Stomach smooth muscle (tissue), 2 donors: ENCODE measurements at regions not wholly inside any gene's neighbourhood (a gene's known extent, or its start where the extent isn't known, plus 50 kb on each side); places are given as distances from the start of the nearest gene placed in this dataset.
"Not testable (repeated sequence)": the region's sequence is repeated elsewhere in the genome, so short reads cannot be mapped to it uniquely, and the experiment has no call there.

Experiments used
- H3K27ac ChIP-seq: one replicate; pipeline ENCODE4 v1.7.0; 2013; ENCODE audit warnings: mild to moderate bottlenecking, low read length, inconsistent platforms
- H3K27me3 ChIP-seq, 2 donors: one replicate each; pipeline ENCODE4 v1.7.0; 2013; ENCODE audit warnings: low read length in 2 of 2; ENCODE audit not compliant: insufficient read depth in 2 of 2, control insufficient read depth in 1 of 2
- H3K36me3 ChIP-seq, 2 donors: one replicate each; pipeline ENCODE4 v1.7.0; 2013; ENCODE audit warnings: low read length in 2 of 2; ENCODE audit not compliant: control insufficient read depth in 2 of 2, insufficient read depth in 2 of 2
- H3K4me1 ChIP-seq: one replicate; pipeline ENCODE4 v1.7.0; 2013; ENCODE audit warnings: low read length; ENCODE audit not compliant: control insufficient read depth, insufficient read depth
- H3K4me3 ChIP-seq, 2 donors: one replicate each; pipeline ENCODE4 v1.7.0; 2013; ENCODE audit warnings: low read length in 2 of 2
- H3K9ac ChIP-seq, 2 donors: one replicate each; pipeline ENCODE4 v1.7.0; 2013; ENCODE audit warnings: low read length in 2 of 2, mild to moderate bottlenecking in 1 of 2
- H3K9me3 ChIP-seq, 2 donors: one replicate each; pipeline ENCODE4 v1.7.0; 2013; ENCODE audit warnings: low read length in 2 of 2; ENCODE audit not compliant: control insufficient read depth in 2 of 2
- donor health status: healthy.
- donor health status: Pancreatic carcinoma.

DNA sequence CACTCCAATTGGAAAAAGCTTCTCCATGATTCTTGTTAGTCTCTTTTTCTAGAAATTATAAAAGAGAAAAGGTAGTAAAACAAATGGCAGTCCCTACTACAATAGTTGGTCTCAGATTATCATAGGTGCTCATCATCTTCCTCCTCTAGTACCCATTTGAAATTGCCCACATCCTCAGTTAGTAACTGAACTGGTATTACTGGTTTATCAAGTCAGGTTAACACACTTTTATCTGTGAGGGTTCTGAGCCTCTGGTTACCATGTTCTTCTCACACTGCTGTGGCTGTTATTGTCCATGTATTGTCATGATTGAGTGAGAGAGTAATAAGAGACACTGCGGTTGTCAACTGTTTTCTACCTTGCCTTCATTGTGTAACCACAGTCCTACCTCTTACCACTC, 901.7 kb downstream of the TLE1 start:
- Histone ChIP-seq H3K36me3 (no peaks in the 10 kb centered on the region), H3K9ac (no peak overlapping the region), H3K4me1 (no peaks in the 10 kb centered on the region), H3K4me3 (no peak overlapping the region), H3K27me3 (no peaks in the 10 kb centered on the region), H3K9me3 (no peaks in the 10 kb centered on the region), H3K27ac (no peak overlapping the region)

GRCh38 chr9:80784647-80785046, 904.7 kb downstream of the TLE1 start:
- H3K27me3 ChIP-seq, result no peaks in the 10 kb centered on the region
- no peaks in the 10 kb centered on the region for H3K9me3 ChIP-seq
- H3K4me3 ChIP-seq, result no peak overlapping the region
- H3K27ac ChIP-seq, result no peak overlapping the region
- H3K4me1 ChIP-seq, result no peaks in the 10 kb centered on the region
- H3K36me3 ChIP-seq, result no peaks in the 10 kb centered on the region
- no peak overlapping the region for H3K9ac ChIP-seq

DNA sequence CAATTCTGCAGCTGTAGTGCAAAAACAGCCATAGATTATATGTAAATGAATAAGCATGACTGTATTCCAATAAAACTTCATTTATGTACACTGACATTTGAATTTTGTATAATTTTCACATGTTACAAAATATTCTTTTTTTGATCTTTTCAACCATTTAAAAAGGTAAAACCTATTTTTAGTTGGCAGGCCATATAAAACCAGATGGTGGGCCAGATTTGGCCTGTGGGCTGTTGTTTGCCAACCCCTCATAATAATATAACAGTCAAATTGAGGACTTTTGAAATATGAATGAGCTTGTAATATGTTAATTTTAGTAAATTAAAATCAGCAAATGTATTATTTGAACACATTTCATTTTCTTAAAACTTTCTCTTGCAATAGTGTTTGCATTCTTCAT, 913.4 kb downstream of the TLE1 start:
- Histone ChIP-seq H3K4me1 (no peaks in the 10 kb centered on the region), H3K9ac (no peak overlapping the region), H3K27me3 (no peaks in the 10 kb centered on the region), H3K9me3 (no peaks in the 10 kb centered on the region), H3K27ac (no peak overlapping the region), H3K4me3 (no peak overlapping the region), H3K36me3 (no peaks in the 10 kb centered on the region)

- Histone ChIP-seq H3K27me3 (no peaks in the 10 kb centered on the region), H3K9me3 (no peaks in the 10 kb centered on the region), H3K36me3 (no peaks in the 10 kb centered on the region), H3K4me3 (no peak overlapping the region), H3K4me1 (no peaks in the 10 kb centered on the region), H3K9ac (no peak overlapping the region), H3K27ac (no peak overlapping the region)
Observed at GRCh38 chr9:80775530-80775929, 913.8 kb downstream of the TLE1 start.

GRCh38 chr9:80771555-80772347, 917.6 kb downstream of the TLE1 start:
- no peaks in the 10 kb centered on the region for H3K36me3 ChIP-seq
- H3K9me3 ChIP-seq, result no peaks in the 10 kb centered on the region
- no peaks in the 10 kb centered on the region for H3K27me3 ChIP-seq
- no peak overlapping the region for H3K9ac ChIP-seq
- H3K27ac ChIP-seq, result no peak overlapping the region
- H3K4me1 ChIP-seq, result no peaks in the 10 kb centered on the region
- no peak overlapping the region for H3K4me3 ChIP-seq

GRCh38 chr9:80763536-80763935, 925.8 kb downstream of the TLE1 start:
- no peaks in the 10 kb centered on the region for H3K27me3 ChIP-seq
- no peaks in the 10 kb centered on the region for H3K36me3 ChIP-seq
- H3K9ac ChIP-seq, result no peak overlapping the region
- H3K4me1 ChIP-seq, result no peaks in the 10 kb centered on the region
- H3K4me3 ChIP-seq, result no peak overlapping the region
- no peaks in the 10 kb centered on the region for H3K9me3 ChIP-seq
- no peak overlapping the region for H3K27ac ChIP-seq

DNA sequence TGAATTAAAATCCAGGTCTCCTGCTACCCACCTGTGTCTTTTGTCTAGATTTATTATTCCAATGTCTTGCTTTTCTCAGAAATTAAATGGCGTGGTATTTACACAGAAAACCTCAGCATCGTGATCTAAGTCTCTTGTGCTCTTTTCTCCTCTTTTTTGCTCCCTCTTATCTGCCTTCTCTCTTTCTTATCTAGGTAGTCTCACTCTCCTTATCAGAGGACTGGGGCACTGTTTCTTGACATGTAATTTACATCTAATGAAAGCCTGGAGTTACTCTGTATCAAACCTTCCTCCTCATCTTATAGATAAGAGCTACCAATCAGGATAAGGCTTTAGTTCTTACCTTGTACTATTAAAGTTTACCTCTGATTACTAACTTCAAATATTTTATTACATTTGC, 933.8 kb downstream of the TLE1 start:
- H3K27ac ChIP-seq, result no peak overlapping the region
- no peak overlapping the region for H3K9ac ChIP-seq
- H3K4me1 ChIP-seq, result no peaks in the 10 kb centered on the region
- H3K27me3 ChIP-seq, result no peaks in the 10 kb centered on the region
- H3K9me3 ChIP-seq, result no peaks in the 10 kb centered on the region
- no peak overlapping the region for H3K4me3 ChIP-seq
- H3K36me3 ChIP-seq, result no peaks in the 10 kb centered on the region

- H3K27me3 ChIP-seq, result not testable (repeated sequence)
Observed at GRCh38 chr9:80747056-80747455, 942.3 kb downstream of the TLE1 start.

DNA sequence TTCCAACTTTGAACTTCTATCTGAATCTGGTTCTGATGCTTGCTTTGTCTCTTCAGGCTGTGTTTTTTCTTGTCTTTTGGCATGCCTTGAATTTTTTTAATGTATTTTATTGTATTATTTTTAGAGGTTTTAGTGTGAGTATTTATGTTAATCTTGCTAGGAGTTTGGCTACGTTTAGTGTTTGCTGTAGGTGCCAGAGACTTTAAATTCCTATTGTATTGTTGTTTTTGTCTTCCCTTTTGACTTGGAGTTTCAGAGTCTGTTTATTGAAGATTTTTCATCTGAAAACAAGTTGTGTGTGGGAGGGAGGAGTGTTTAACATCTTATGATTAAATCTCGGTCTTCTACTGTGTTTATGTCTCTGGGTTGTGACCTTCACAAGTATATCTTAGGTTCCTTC, 956.8 kb downstream of the TLE1 start:
- Histone ChIP-seq H3K9me3 (no peaks in the 10 kb centered on the region), H3K27ac (no peak overlapping the region), H3K27me3 (no peaks in the 10 kb centered on the region), H3K36me3 (no peaks in the 10 kb centered on the region), H3K9ac (no peak overlapping the region), H3K4me3 (no peak overlapping the region), H3K4me1 (no peaks in the 10 kb centered on the region)

More at GRCh38 chr9:80747056-80747455, 942.3 kb downstream of the TLE1 start:
- not testable (repeated sequence) for H3K27ac ChIP-seq, H3K36me3 ChIP-seq, H3K9ac ChIP-seq, H3K4me3 ChIP-seq, H3K9me3 ChIP-seq, H3K4me1 ChIP-seq

DNA sequence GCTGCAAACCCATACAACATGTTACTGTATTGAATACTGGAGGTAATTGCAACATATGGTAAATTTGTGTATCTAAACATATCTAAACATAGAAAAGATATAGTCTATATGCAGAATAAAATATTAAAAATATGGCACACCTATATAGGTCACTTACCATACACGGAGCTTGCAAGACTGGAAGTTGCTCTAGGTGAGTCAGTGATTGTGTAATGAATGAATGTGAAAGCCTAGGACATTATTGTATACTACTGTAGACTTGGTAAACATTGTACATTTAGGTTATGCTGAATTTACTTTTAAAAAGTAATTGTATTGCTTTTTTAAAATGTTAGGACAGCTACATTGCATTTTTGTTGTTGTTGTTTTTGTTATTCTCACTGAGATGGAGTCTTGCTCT, 968.8 kb downstream of the TLE1 start:
- no peak overlapping the region for H3K4me3 ChIP-seq
- peaks cover 0 to 3% of the 10 kb centered on the region in 2 donors for H3K9me3 ChIP-seq
- no peaks in the 10 kb centered on the region for H3K27me3 ChIP-seq
- no peaks in the 10 kb centered on the region for H3K36me3 ChIP-seq
- H3K9ac ChIP-seq, result no peak overlapping the region
- no peak overlapping the region for H3K27ac ChIP-seq
- no peaks in the 10 kb centered on the region for H3K4me1 ChIP-seq

- Histone ChIP-seq H3K27ac (no peak overlapping the region), H3K4me3 (no peak overlapping the region), H3K27me3 (no peaks in the 10 kb centered on the region), H3K9me3 (no peaks in the 10 kb centered on the region), H3K4me1 (no peaks in the 10 kb centered on the region), H3K9ac (no peak overlapping the region), H3K36me3 (no peaks in the 10 kb centered on the region)
Observed at GRCh38 chr9:80707120-80707519, 982.2 kb downstream of the TLE1 start.
